Keratinocyte (primary cell): ENCODE measurements at regions not wholly inside any gene's neighbourhood (a gene's known extent, or its start where the extent isn't known, plus 50 kb on each side); places are given as distances from the start of the nearest gene placed in this dataset.
"Not testable (repeated sequence)": the region's sequence is repeated elsewhere in the genome, so short reads cannot be mapped to it uniquely, and the experiment has no call there.

Source experiments
- DNase-seq: peaks from one replicate; pipeline ENCODE4 v3.0.0-alpha.2; 2011; ENCODE audit warnings: low read depth, missing footprints, low spot score
- FAIRE-seq: peaks from 2 replicates; lab custom pipeline; 2011; peaks lifted over from hg19 to GRCh38; lab: Jason Lieb, UNC
- H2AFZ ChIP-seq: 2 replicates; pipeline ENCODE4 v1.6.0; 2012; ENCODE audit warnings: low read length, control low read depth, inconsistent platforms; ENCODE audit not compliant: control insufficient read depth
- H3K27ac ChIP-seq: 2 replicates; pipeline ENCODE4 v1.5.1; 2011; ENCODE audit warnings: low read length; ENCODE audit not compliant: control insufficient read depth, insufficient read depth
- H3K27me3 ChIP-seq: 3 replicates; pipeline ENCODE4 v1.6.0; 2011; ENCODE audit warnings: low read length; ENCODE audit not compliant: control insufficient read depth, insufficient read depth; ENCODE audit errors: extremely low read depth
- H3K36me3 ChIP-seq, 2 experiments: 2 replicates in 1 of 2; 3 replicates in 1 of 2; pipeline ENCODE4 v1.5.1; 2011; ENCODE audit warnings: low read length in 2 of 2, mild to moderate bottlenecking in 1 of 2; ENCODE audit not compliant: control insufficient read depth in 2 of 2, insufficient read depth in 2 of 2; ENCODE audit errors: extremely low read depth in 1 of 2
- H3K4me1 ChIP-seq: 3 replicates; pipeline ENCODE4 v1.5.1; 2011; ENCODE audit warnings: low read length; ENCODE audit not compliant: control insufficient read depth, insufficient read depth; ENCODE audit errors: extremely low read depth
- H3K4me2 ChIP-seq: 3 replicates; pipeline ENCODE4 v1.6.0; 2011; ENCODE audit warnings: low read depth, low read length; ENCODE audit not compliant: control insufficient read depth, insufficient read depth; ENCODE audit errors: extremely low read depth
- H3K4me3 ChIP-seq, 3 experiments: fragments of 200-600 bp in 1 of 3; sonication (generic) in 1 of 3; 2 replicates in 2 of 3; 3 replicates in 1 of 3; pipeline ENCODE4 v1.5.1; 2011 to 2016; ENCODE audit warnings: low read length in 3 of 3, mild to moderate bottlenecking in 3 of 3, control low read depth in 2 of 3, inconsistent platforms in 1 of 3, low read depth in 1 of 3, mixed read lengths in 1 of 3, mixed run types in 1 of 3, moderate library complexity in 1 of 3; ENCODE audit not compliant: control insufficient read depth in 2 of 3, insufficient read depth in 2 of 3; ENCODE audit errors: extremely low read depth in 1 of 3
- H3K79me2 ChIP-seq: 2 replicates; pipeline ENCODE4 v1.6.0; 2012; ENCODE audit warnings: low read length; ENCODE audit not compliant: control insufficient read depth, insufficient read depth
- H3K9ac ChIP-seq: 3 replicates; pipeline ENCODE4 v1.6.0; 2011; ENCODE audit warnings: low read length; ENCODE audit not compliant: control insufficient read depth, insufficient read depth; ENCODE audit errors: extremely low read depth
- H3K9me1 ChIP-seq: 3 replicates; pipeline ENCODE4 v1.6.0; 2011; ENCODE audit warnings: low read length; ENCODE audit not compliant: control insufficient read depth, insufficient read depth; ENCODE audit errors: extremely low read depth
- H3K9me3 ChIP-seq: 2 replicates; pipeline ENCODE4 v1.5.1; 2012; ENCODE audit warnings: low read depth, low read length; ENCODE audit not compliant: control insufficient read depth
- H4K20me1 ChIP-seq: 3 replicates; pipeline ENCODE4 v1.6.0; 2011; ENCODE audit warnings: low read length; ENCODE audit not compliant: control insufficient read depth, insufficient read depth; ENCODE audit errors: extremely low read depth
- CTCF ChIP-seq, 3 experiments: IDR thresholded peaks in 1 of 3; conservative IDR thresholded peaks in 1 of 3; optimal IDR thresholded peaks in 1 of 3; 2 replicates in 2 of 3; 3 replicates in 1 of 3; pipeline versions ENCODE3 to v1.5.1; 2011; ENCODE audit warnings: low read length in 3 of 3, mild to moderate bottlenecking in 3 of 3, moderate library complexity in 2 of 3, control low read depth in 1 of 3, inconsistent platforms in 1 of 3; ENCODE audit not compliant: insufficient read depth in 2 of 3; ENCODE audit errors: extremely low read depth in 1 of 3
- EZH2 ChIP-seq: IDR thresholded peaks from one replicate; pipeline ENCODE4 v1.6.1; 2012; ENCODE audit warnings: inconsistent platforms, mild to moderate bottlenecking, low read length, moderate library complexity
- dilution Hi-C: fragments of 300-500 bp; cut with MboI; formaldehyde crosslinking; loops from one replicate; pipeline ENCODE4 v1.7.0; 2020; ENCODE audit warnings: low sequenced_read_pairs; ENCODE audit not compliant: extremely low pct_ligation_motif_present

GRCh38 chr2:193428336-193428818 is 1233.6 kb upstream of the TMEFF2 start:
- Histone ChIP-seq H3K36me3 (no peaks in the 10 kb centered on the region), H3K4me2 (no peak overlapping the region), H3K9ac (no peak overlapping the region), H2AFZ (no peak overlapping the region), H3K4me1 (no peaks in the 10 kb centered on the region), H3K9me1 (no peaks in the 10 kb centered on the region), H4K20me1 (no peaks in the 10 kb centered on the region), H3K27ac (no peak overlapping the region), H3K27me3 (no peaks in the 10 kb centered on the region), H3K4me3 (no peak overlapping the region), H3K9me3 (no peaks in the 10 kb centered on the region), H3K79me2 (no peaks in the 10 kb centered on the region)
- dilution Hi-C loops: no loop called here
- DNase-seq (no peak), FAIRE-seq (no peak)
- TF ChIP-seq CTCF (optimal IDR thresholded peaks at IDR 0.05 in 1 of 3, IDR thresholded peaks at IDR 0.05 in 1 of 3, conservative IDR thresholded peaks at IDR 0.05 in 1 of 3; ENCODE audit: extremely low read depth in 1 of 3, insufficient read depth in 2 of 3, low read length in 3 of 3): no peak
- TF ChIP-seq EZH2: no peak

GRCh38 chr2:193412368-193412767 is 1217.6 kb upstream of the TMEFF2 start:
- dilution Hi-C loops, H3K4me3 ChIP-seq, H3K9ac ChIP-seq, H3K36me3 ChIP-seq, H2AFZ ChIP-seq, H3K27me3 ChIP-seq, H3K27ac ChIP-seq, H3K9me1 ChIP-seq, H3K4me2 ChIP-seq, DNase-seq, H4K20me1 ChIP-seq, H3K79me2 ChIP-seq, H3K9me3 ChIP-seq, FAIRE-seq, H3K4me1 ChIP-seq: not testable (repeated sequence)

GRCh38 chr2:193409951-193410350 is 1215.2 kb upstream of the TMEFF2 start:
- FAIRE-seq (no peak), DNase-seq (no peak)
- Histone ChIP-seq H3K4me1 (no peaks in the 10 kb centered on the region), H3K9ac (no peak overlapping the region), H3K4me3 (no peak overlapping the region), H3K9me1 (no peaks in the 10 kb centered on the region), H3K9me3 (no peaks in the 10 kb centered on the region), H3K36me3 (no peaks in the 10 kb centered on the region), H3K27ac (no peak overlapping the region), H3K27me3 (no peaks in the 10 kb centered on the region), H2AFZ (no peak overlapping the region), H3K79me2 (no peaks in the 10 kb centered on the region), H3K4me2 (no peak overlapping the region), H4K20me1 (no peaks in the 10 kb centered on the region)
- TF ChIP-seq EZH2: no peak
- TF ChIP-seq CTCF (optimal IDR thresholded peaks at IDR 0.05 in 1 of 3, IDR thresholded peaks at IDR 0.05 in 1 of 3, conservative IDR thresholded peaks at IDR 0.05 in 1 of 3; ENCODE audit: extremely low read depth in 1 of 3, insufficient read depth in 2 of 3, low read length in 3 of 3): no peak
- dilution Hi-C loops: no loop called here
